Mammary epithelial cell (primary cell): ENCODE measurements at regions not wholly inside any gene's neighbourhood (a gene's known extent, or its start where the extent isn't known, plus 50 kb on each side); places are given as distances from the start of the nearest gene placed in this dataset.

Source experiments
- EZH2 ChIP-seq: IDR thresholded peaks from 2 replicates; pipeline ENCODE4 v1.6.1; 2012; ENCODE audit warnings: low read length, inconsistent platforms, borderline replicate concordance
- TF ChIP-seq, protein P1 (sequence below), 2 donors: IDR thresholded peaks in 1 of 2; conservative IDR thresholded peaks in 1 of 2; 2 replicates each; pipeline ENCODE4 v1.5.1; 2011 to 2012; ENCODE audit warnings: inconsistent platforms in 2 of 2, low read length in 2 of 2, mild to moderate bottlenecking in 2 of 2, control low read depth in 1 of 2, low read depth in 1 of 2; ENCODE audit not compliant: insufficient read depth in 1 of 2; ENCODE audit errors: extremely low read depth in 1 of 2

DNA sequence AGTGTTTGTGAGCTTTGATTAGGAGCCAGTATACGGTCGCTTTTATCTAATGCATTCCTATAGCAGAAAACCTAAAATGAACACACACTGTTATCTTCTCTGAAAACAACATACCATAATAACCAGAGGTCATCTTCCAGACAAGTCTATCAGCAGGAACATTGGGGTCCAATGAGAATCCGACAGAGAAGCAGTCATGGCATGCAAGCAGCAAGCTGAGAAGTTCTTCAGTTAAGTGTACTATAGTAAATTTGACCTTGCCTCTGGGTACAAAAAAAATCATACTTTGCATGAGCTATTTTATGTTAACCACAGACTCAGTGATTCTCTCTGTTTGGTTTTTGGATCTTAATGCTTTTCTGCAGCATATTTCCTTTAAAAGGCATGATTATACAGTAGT, 1505.1 kb downstream of the PCDH9 start:
- TF ChIP-seq, protein P1, sequence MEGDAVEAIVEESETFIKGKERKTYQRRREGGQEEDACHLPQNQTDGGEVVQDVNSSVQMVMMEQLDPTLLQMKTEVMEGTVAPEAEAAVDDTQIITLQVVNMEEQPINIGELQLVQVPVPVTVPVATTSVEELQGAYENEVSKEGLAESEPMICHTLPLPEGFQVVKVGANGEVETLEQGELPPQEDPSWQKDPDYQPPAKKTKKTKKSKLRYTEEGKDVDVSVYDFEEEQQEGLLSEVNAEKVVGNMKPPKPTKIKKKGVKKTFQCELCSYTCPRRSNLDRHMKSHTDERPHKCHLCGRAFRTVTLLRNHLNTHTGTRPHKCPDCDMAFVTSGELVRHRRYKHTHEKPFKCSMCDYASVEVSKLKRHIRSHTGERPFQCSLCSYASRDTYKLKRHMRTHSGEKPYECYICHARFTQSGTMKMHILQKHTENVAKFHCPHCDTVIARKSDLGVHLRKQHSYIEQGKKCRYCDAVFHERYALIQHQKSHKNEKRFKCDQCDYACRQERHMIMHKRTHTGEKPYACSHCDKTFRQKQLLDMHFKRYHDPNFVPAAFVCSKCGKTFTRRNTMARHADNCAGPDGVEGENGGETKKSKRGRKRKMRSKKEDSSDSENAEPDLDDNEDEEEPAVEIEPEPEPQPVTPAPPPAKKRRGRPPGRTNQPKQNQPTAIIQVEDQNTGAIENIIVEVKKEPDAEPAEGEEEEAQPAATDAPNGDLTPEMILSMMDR (conservative IDR thresholded peaks at IDR 0.05 in 1 of 2, IDR thresholded peaks at IDR 0.05 in 1 of 2; ENCODE audit: extremely low read depth in 1 of 2, insufficient read depth in 1 of 2, low read depth in 1 of 2, low read length in 2 of 2) = no peak
- no peak for TF ChIP-seq EZH2
